GM23248 (cell line): ENCODE measurements at regions not wholly inside any gene's neighbourhood (a gene's known extent, or its start where the extent isn't known, plus 50 kb on each side); places are given as distances from the start of the nearest gene placed in this dataset.

ENCODE experiments used
- EZH2 ChIP-seq: fragments of 200-600 bp; sonication (generic); IDR thresholded peaks from 2 replicates; pipeline ENCODE4 v1.6.1; 2018; ENCODE audit warnings: antibody characterized with exemption, mild to moderate bottlenecking; ENCODE audit not compliant: insufficient read depth, poor library complexity, severe bottlenecking
- EZH2phosphoT487 ChIP-seq: fragments of 200-600 bp; sonication (generic); IDR thresholded peaks from 2 replicates; pipeline ENCODE4 v1.6.1; 2018; ENCODE audit warnings: antibody characterized with exemption, moderate library complexity, mild to moderate bottlenecking, low read depth; ENCODE audit not compliant: insufficient read depth

GRCh38 chr2:173537694-173538093 is 183.0 kb downstream of the CDCA7 start:
- no peak for TF ChIP-seq EZH2
- no peak for TF ChIP-seq EZH2phosphoT487
